Lower leg skin (tissue), 3 donors: ENCODE measurements at regions not wholly inside any gene's neighbourhood (a gene's known extent, or its start where the extent isn't known, plus 50 kb on each side); places are given as distances from the start of the nearest gene placed in this dataset.

Experiments used
- POLR2A ChIP-seq, 2 donors: fragments of 450-650 bp; IDR thresholded peaks; one replicate each; pipeline ENCODE4 v1.6.1; 2016 to 2017; ENCODE audit warnings: antibody characterized with exemption in 2 of 2, mild to moderate bottlenecking in 1 of 2, moderate library complexity in 1 of 2
- TF ChIP-seq, protein P1 (sequence below), 3 donors: fragments of 450-650 bp; IDR thresholded peaks; one replicate each; pipeline ENCODE4 v1.5.1; 2016; ENCODE audit warnings: antibody characterized with exemption in 3 of 3, mild to moderate bottlenecking in 3 of 3, moderate library complexity in 2 of 3

DNA sequence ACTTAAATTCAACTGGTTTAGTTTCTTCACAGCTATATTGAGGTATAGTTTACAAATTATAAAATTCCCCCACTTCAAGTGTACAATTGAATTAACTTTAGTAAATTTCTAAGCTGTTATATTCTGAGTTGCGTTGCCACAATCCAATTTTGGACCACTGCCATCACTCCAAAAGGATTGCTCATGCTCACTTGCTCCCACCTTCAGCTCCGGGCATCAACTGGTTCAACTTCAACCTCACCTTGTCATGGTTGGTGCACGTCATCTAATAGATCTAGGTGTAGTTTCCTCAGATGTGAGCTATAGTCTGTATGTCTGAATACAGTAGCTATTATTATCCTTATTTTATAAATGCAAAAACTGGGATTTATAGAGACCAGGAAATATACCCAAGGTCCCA, 942.5 kb upstream of the WWC1 start:
- TF ChIP-seq, protein P1, sequence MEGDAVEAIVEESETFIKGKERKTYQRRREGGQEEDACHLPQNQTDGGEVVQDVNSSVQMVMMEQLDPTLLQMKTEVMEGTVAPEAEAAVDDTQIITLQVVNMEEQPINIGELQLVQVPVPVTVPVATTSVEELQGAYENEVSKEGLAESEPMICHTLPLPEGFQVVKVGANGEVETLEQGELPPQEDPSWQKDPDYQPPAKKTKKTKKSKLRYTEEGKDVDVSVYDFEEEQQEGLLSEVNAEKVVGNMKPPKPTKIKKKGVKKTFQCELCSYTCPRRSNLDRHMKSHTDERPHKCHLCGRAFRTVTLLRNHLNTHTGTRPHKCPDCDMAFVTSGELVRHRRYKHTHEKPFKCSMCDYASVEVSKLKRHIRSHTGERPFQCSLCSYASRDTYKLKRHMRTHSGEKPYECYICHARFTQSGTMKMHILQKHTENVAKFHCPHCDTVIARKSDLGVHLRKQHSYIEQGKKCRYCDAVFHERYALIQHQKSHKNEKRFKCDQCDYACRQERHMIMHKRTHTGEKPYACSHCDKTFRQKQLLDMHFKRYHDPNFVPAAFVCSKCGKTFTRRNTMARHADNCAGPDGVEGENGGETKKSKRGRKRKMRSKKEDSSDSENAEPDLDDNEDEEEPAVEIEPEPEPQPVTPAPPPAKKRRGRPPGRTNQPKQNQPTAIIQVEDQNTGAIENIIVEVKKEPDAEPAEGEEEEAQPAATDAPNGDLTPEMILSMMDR (IDR thresholded peaks at IDR 0.05), result no peak
- no peak for TF ChIP-seq POLR2A (IDR thresholded peaks at IDR 0.05)
